ENCODE measurements at regions not wholly inside any gene's neighbourhood (a gene's known extent, or its start where the extent isn't known, plus 50 kb on each side); places are given as distances from the start of the nearest gene placed in this dataset.

- TF ChIP-seq REST (IDR thresholded peaks at IDR 0.05; ENCODE audit: low read depth) = no peak
- TF ChIP-seq MAX (IDR thresholded peaks at IDR 0.05) = no peak
- TF ChIP-seq POLR2AphosphoS5 (IDR thresholded peaks at IDR 0.05; ENCODE audit: low read depth, low read length) = no peak
- no peak for TF ChIP-seq CTCF (IDR thresholded peaks at IDR 0.05 in 2 of 3, conservative IDR thresholded peaks at IDR 0.05 in 1 of 3; ENCODE audit: borderline replicate concordance in 1 of 3, insufficient read depth in 1 of 3, low read depth in 2 of 3, low read length in 2 of 3)
- TF ChIP-seq POLR2A (IDR thresholded peaks at IDR 0.05; ENCODE audit: borderline replicate concordance, extremely low read depth, insufficient read depth, insufficient read length) = no peak
- TF ChIP-seq EZH2phosphoT487 (IDR thresholded peaks at IDR 0.05; ENCODE audit: borderline replicate concordance) = no peak
- no peak for TF ChIP-seq EZH2 (IDR thresholded peaks at IDR 0.05)
- TF ChIP-seq CEBPB (IDR thresholded peaks at IDR 0.05; ENCODE audit: low read depth) = no peak
These were observed 106.3 kb upstream of the BOC start for GRCh38 chr3:113105093-113105449.
